ENCODE measurements at regions not wholly inside any gene's neighbourhood (a gene's known extent, or its start where the extent isn't known, plus 50 kb on each side); places are given as distances from the start of the nearest gene placed in this dataset.
A peak's percentile ranks its signal among the peaks of the same experiment; 100 is the strongest.

DNA sequence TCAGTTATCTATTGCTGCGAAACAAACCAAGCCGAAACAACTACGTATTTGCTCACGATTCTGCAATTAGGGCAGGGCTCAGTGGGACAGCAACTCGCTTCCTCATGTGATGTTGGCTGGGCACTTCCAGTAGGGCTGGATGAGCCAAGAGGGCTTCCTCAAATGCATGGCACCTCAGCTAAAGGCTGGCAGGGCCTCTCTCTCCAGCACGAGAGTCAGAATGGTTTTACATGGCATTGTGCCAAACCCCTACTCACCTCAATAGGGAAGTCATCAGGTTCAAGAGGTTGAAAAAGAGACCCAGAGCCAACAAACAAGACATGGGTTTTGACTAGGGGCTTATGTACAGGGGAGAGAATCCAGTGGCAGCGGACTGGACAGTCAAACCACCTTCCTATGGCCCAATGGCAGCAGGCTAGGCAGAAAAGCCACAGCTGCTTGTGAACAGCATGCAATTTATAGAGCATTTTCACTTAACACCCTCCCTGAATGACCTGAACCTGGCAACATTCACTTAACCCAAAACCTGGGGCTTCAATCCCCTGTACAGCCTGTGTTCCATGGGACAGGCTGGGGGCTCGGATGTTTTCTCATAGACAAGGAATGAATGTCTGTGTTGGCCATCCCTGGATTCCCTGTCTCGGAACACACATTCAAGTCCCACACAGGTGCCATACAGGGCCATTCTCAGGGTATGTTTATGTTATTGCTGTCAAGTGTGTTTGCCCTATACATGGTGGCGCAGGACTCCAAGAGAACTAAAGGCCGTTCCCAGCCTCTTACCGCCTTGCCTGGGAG is 154.2 kb upstream of the NAV2 start:
- no peak overlapping the region for H3K4me2 ChIP-seq (ENCODE audit: low read length)
- TF ChIP-seq EP300 (conservative IDR thresholded peaks at IDR 0.05; ENCODE audit: poor library complexity, severe bottlenecking) (no peak), RAD21 (conservative IDR thresholded peaks at IDR 0.05) (no peak), MXI1 (conservative IDR thresholded peaks at IDR 0.05; ENCODE audit: poor library complexity, severe bottlenecking) (no peak), SMC3 (conservative IDR thresholded peaks at IDR 0.05; ENCODE audit: poor library complexity) (no peak), EZH2 (IDR thresholded peaks at IDR 0.05; ENCODE audit: borderline replicate concordance, insufficient read depth, low read length, poor library complexity, severe bottlenecking) (no peak), POLR2AphosphoS5 (IDR thresholded peaks at IDR 0.05) (no peak), TAF1 (IDR thresholded peaks at IDR 0.05; ENCODE audit: low read depth) (no peak)
- TF ChIP-seq, protein P1, sequence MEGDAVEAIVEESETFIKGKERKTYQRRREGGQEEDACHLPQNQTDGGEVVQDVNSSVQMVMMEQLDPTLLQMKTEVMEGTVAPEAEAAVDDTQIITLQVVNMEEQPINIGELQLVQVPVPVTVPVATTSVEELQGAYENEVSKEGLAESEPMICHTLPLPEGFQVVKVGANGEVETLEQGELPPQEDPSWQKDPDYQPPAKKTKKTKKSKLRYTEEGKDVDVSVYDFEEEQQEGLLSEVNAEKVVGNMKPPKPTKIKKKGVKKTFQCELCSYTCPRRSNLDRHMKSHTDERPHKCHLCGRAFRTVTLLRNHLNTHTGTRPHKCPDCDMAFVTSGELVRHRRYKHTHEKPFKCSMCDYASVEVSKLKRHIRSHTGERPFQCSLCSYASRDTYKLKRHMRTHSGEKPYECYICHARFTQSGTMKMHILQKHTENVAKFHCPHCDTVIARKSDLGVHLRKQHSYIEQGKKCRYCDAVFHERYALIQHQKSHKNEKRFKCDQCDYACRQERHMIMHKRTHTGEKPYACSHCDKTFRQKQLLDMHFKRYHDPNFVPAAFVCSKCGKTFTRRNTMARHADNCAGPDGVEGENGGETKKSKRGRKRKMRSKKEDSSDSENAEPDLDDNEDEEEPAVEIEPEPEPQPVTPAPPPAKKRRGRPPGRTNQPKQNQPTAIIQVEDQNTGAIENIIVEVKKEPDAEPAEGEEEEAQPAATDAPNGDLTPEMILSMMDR (IDR thresholded peaks at IDR 0.05; ENCODE audit: poor library complexity, severe bottlenecking), result no peak
- TF ChIP-seq, protein P2, sequence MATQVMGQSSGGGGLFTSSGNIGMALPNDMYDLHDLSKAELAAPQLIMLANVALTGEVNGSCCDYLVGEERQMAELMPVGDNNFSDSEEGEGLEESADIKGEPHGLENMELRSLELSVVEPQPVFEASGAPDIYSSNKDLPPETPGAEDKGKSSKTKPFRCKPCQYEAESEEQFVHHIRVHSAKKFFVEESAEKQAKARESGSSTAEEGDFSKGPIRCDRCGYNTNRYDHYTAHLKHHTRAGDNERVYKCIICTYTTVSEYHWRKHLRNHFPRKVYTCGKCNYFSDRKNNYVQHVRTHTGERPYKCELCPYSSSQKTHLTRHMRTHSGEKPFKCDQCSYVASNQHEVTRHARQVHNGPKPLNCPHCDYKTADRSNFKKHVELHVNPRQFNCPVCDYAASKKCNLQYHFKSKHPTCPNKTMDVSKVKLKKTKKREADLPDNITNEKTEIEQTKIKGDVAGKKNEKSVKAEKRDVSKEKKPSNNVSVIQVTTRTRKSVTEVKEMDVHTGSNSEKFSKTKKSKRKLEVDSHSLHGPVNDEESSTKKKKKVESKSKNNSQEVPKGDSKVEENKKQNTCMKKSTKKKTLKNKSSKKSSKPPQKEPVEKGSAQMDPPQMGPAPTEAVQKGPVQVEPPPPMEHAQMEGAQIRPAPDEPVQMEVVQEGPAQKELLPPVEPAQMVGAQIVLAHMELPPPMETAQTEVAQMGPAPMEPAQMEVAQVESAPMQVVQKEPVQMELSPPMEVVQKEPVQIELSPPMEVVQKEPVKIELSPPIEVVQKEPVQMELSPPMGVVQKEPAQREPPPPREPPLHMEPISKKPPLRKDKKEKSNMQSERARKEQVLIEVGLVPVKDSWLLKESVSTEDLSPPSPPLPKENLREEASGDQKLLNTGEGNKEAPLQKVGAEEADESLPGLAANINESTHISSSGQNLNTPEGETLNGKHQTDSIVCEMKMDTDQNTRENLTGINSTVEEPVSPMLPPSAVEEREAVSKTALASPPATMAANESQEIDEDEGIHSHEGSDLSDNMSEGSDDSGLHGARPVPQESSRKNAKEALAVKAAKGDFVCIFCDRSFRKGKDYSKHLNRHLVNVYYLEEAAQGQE (IDR thresholded peaks at IDR 0.05; ENCODE audit: borderline replicate concordance), result no peak
- no peaks in the 10 kb centered on the region for H3K9me3 ChIP-seq (ENCODE audit: low read length)
- H3K4me3 ChIP-seq (ENCODE audit: low read length), result no peak overlapping the region
- H3K27me3 ChIP-seq (ENCODE audit: insufficient read depth, low read depth, low read length), result no peaks in the 10 kb centered on the region
- H3K27ac ChIP-seq (ENCODE audit: low read length), result no peak overlapping the region
- no peak overlapping the region for H3K9ac ChIP-seq (ENCODE audit: low read length)
- H4K20me1 ChIP-seq (ENCODE audit: insufficient read depth), result no peaks in the 10 kb centered on the region
- H3K9me2 ChIP-seq (ENCODE audit: insufficient read depth, low read length), result no peaks in the 10 kb centered on the region
- no peak overlapping the region for H2AFZ ChIP-seq (ENCODE audit: low read depth, low read length)
- no peaks in the 10 kb centered on the region for H3F3A ChIP-seq (ENCODE audit: insufficient read depth, low read length, poor library complexity, severe bottlenecking)
- H3K79me2 ChIP-seq (replicated peaks; ENCODE audit: insufficient read depth, low read length), result no peaks in the 10 kb centered on the region
- no peaks in the 10 kb centered on the region for H3K36me3 ChIP-seq (ENCODE audit: insufficient read depth, low read length)

DNA sequence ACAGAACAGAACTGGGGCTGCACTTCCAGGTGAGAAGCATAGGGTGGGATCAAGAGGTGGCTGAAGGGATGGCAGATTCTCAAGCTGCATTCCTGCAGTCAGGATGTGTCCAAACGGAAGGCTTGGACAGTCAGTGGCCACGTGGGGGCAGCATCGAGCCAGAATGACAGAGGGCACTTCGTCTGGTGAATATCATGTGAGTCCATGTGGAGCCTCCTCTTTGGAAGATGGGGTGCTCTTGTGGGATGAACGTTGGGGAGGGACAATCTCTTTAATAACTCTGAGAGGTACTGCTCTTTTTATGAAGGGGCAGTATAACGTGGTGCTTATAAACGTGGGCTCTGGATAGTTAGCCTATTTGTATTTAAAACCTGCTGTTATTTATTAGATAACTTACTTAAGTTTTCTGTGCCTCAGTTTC is 154.9 kb upstream of the NAV2 start:
- Histone ChIP-seq H3F3A (ENCODE audit: insufficient read depth, low read length, poor library complexity, severe bottlenecking) (no peaks in the 10 kb centered on the region), H3K9me3 (ENCODE audit: low read length) (no peaks in the 10 kb centered on the region), H3K36me3 (ENCODE audit: insufficient read depth, low read length) (no peaks in the 10 kb centered on the region), H4K20me1 (ENCODE audit: insufficient read depth) (no peaks in the 10 kb centered on the region), H2AFZ (ENCODE audit: low read depth, low read length) (no peak overlapping the region), H3K9me2 (ENCODE audit: insufficient read depth, low read length) (no peaks in the 10 kb centered on the region), H3K4me2 (ENCODE audit: low read length) (no peak overlapping the region), H3K27me3 (ENCODE audit: insufficient read depth, low read depth, low read length) (no peaks in the 10 kb centered on the region), H3K4me3 (ENCODE audit: low read length) (no peak overlapping the region), H3K9ac (ENCODE audit: low read length) (no peak overlapping the region), H3K79me2 (replicated peaks; ENCODE audit: insufficient read depth, low read length) (no peaks in the 10 kb centered on the region), H3K27ac (ENCODE audit: low read length) (no peak overlapping the region)
- TF ChIP-seq, protein P2 (IDR thresholded peaks at IDR 0.05; ENCODE audit: borderline replicate concordance), result no peak
- TF ChIP-seq, protein P1 (IDR thresholded peaks at IDR 0.05; ENCODE audit: poor library complexity, severe bottlenecking), result peak; percentile 81
- peak; percentile 85 for TF ChIP-seq RAD21 (conservative IDR thresholded peaks at IDR 0.05)
- TF ChIP-seq SMC3 (conservative IDR thresholded peaks at IDR 0.05; ENCODE audit: poor library complexity), result peak; percentile 92

Data from neural cell (in vitro differentiated cells).